ENCODE measurements at regions not wholly inside any gene's neighbourhood (a gene's known extent, or its start where the extent isn't known, plus 50 kb on each side); places are given as distances from the start of the nearest gene placed in this dataset.

DNA sequence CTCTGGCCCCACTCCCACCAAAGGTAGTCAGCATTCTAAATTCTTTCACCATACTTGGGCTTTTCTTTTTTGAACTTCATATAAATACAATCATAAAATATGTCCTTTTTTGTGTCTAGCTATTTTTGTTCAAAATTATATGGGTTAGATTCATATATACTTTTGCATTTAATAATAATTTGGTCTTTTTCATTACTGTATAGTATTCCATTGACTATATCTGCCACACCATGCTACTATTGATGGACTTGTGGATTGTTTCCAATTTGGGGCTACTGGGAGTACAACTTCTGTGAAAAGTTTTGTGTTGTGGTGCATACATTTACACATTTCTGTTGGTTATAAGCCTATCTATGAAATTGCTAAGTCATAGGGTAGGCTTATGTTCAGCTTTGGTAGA, 85.7 kb downstream of the GLUL start:
- no peak for TF ChIP-seq CTCF (conservative IDR thresholded peaks at IDR 0.05)
- no peak overlapping the region for H3K4me3 Mint-ChIP-seq
- H3K36me3 Mint-ChIP-seq (ENCODE audit: low read depth), result peaks cover 2% of the 10 kb centered on the region
- DNase-seq (ENCODE audit: low read depth, low spot score), result no peak
- no peak overlapping the region for H3K27ac Mint-ChIP-seq (ENCODE audit: unreplicated experiment)
- no peaks in the 10 kb centered on the region for H3K9me3 Mint-ChIP-seq
- H3K27me3 Mint-ChIP-seq (ENCODE audit: low read depth), result no peaks in the 10 kb centered on the region
- peaks cover 55% of the 10 kb centered on the region for H3K4me1 Mint-ChIP-seq

DNA sequence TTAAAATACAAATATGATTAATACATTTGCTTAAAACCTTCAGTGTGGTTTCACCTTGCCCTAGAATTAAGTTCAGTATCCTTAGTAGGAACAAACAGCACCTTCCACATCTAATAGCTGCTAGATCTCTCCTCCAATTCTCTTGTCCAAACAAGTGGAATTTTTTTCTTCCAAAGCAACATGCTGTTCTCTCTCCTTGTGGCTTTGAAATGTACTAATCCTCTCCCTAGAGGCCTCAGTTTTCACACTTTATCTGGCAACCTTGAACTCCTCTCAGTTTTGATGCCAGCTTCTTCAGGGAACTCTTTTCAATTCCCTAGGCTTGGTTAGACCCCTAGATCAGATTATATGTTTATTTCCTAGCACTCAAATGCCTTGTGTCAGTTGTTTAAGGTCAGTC, 87.0 kb downstream of the GLUL start:
- no peak overlapping the region for H3K4me3 Mint-ChIP-seq
- no peak for DNase-seq (ENCODE audit: low read depth, low spot score)

DNA sequence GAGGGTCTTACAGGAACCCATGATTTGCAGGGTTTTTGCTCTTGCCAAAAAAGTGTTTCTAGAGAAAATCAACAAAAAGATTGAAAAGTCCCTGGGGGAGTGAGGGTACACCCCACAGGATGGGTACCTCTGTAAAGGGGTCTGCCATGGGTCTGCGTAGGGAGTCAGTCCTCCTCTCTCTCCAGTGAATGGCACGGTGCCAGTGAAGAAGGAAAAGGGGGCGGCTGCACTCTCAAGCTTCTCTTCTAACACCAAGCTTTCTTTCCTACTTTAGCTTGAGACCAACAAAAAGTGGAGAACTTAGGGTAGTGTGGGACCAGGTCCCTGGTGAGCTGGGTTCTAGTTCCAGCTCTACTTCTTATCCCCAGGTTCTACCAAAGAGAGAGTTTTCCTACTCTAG, 87.4 kb downstream of the GLUL start:
- Mint-ChIP-seq H3K4me1 (peaks cover 56% of the 10 kb centered on the region), H3K9me3 (no peaks in the 10 kb centered on the region)

More for the DNA sequence above, 87.0 kb downstream of the GLUL start:
- peaks cover 2% of the 10 kb centered on the region for H3K36me3 Mint-ChIP-seq (ENCODE audit: low read depth)
- H3K27ac Mint-ChIP-seq (ENCODE audit: unreplicated experiment), result no peak overlapping the region
- H3K27me3 Mint-ChIP-seq (ENCODE audit: low read depth), result no peaks in the 10 kb centered on the region
- TF ChIP-seq CTCF (conservative IDR thresholded peaks at IDR 0.05), result no peak
- H3K9me3 Mint-ChIP-seq, result no peaks in the 10 kb centered on the region
- H3K4me1 Mint-ChIP-seq, result peaks cover 58% of the 10 kb centered on the region

GRCh38 chr1:182303778-182304177, 87.8 kb downstream of the GLUL start:
- Mint-ChIP-seq H3K27me3 (ENCODE audit: low read depth) (no peaks in the 10 kb centered on the region), H3K4me1 (peaks cover 52% of the 10 kb centered on the region), H3K27ac (ENCODE audit: unreplicated experiment) (no peak overlapping the region), H3K4me3 (no peak overlapping the region), H3K36me3 (ENCODE audit: low read depth) (peaks cover 2% of the 10 kb centered on the region), H3K9me3 (no peaks in the 10 kb centered on the region)
- no peak for TF ChIP-seq CTCF (conservative IDR thresholded peaks at IDR 0.05)
- no peak for DNase-seq (ENCODE audit: low read depth, low spot score)

More for the DNA sequence above, 87.4 kb downstream of the GLUL start:
- TF ChIP-seq CTCF (conservative IDR thresholded peaks at IDR 0.05), result no peak
- Mint-ChIP-seq H3K4me3 (no peak overlapping the region), H3K36me3 (ENCODE audit: low read depth) (peaks cover 2% of the 10 kb centered on the region), H3K27ac (ENCODE audit: unreplicated experiment) (no peak overlapping the region), H3K27me3 (ENCODE audit: low read depth) (no peaks in the 10 kb centered on the region)
- DNase-seq (ENCODE audit: low read depth, low spot score), result no peak

GRCh38 chr1:182301467-182302198, 90.0 kb downstream of the GLUL start:
- H3K36me3 Mint-ChIP-seq (ENCODE audit: low read depth), result peaks cover 2% of the 10 kb centered on the region
- no peak for TF ChIP-seq CTCF (conservative IDR thresholded peaks at IDR 0.05)
- H3K27me3 Mint-ChIP-seq (ENCODE audit: low read depth), result no peaks in the 10 kb centered on the region
- DNase-seq (ENCODE audit: low read depth, low spot score), result no peak
- H3K4me1 Mint-ChIP-seq, result peaks cover 50% of the 10 kb centered on the region
- H3K4me3 Mint-ChIP-seq, result peak overlapping the region; percentile 72
- no peaks in the 10 kb centered on the region for H3K9me3 Mint-ChIP-seq
- H3K27ac Mint-ChIP-seq (ENCODE audit: unreplicated experiment), result peak overlapping the region; percentile 93

Data from neural crest cell (in vitro differentiated cells).